H1 (cell line): ENCODE measurements at regions not wholly inside any gene's neighbourhood (a gene's known extent, or its start where the extent isn't known, plus 50 kb on each side); places are given as distances from the start of the nearest gene placed in this dataset.
A peak's percentile ranks its signal among the peaks of the same experiment; 100 is the strongest.

ENCODE experiments used
- MAFK ChIP-seq: IDR thresholded peaks from 2 replicates; pipeline ENCODE4 v1.6.1; 2012; ENCODE audit warnings: low read depth, mild to moderate bottlenecking, improper control_type of control experiment, low read length

- peak; percentile 27; the same call in 1 of the 2 replicates for TF ChIP-seq MAFK
These were observed 268.7 kb downstream of the XXYLT1 start (continued) for GRCh38 chr3:195001961-195002861.
